ENCODE measurements at regions not wholly inside any gene's neighbourhood (a gene's known extent, or its start where the extent isn't known, plus 50 kb on each side); places are given as distances from the start of the nearest gene placed in this dataset.

DNA sequence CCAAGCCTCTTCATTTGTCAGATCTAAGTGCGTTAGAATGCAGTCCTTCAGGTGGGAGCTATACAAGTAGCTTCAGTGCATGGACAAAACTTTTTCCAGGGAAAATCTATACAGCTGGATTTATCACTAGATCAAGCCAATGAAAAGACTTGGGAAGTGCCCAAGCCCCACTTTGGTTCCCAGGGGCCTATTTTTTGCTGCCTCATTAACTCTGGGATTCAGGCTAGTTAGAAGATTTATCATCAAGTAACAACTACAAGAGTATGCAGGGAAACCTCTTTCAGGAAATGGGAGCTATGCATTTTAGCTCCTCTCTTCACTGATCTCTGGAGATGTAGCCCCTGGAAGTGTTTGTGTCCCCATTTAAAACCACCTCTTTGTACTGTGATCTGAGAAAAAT lies 908.8 kb downstream of the SQOR start:
- no peak for DNase-seq (ENCODE audit: low read depth in 2 of 2)

- no peak for DNase-seq (ENCODE audit: low read depth in 2 of 2)
Observed at GRCh38 chr15:46548989-46549388, 914.2 kb downstream of the SQOR start.

- DNase-seq (ENCODE audit: low read depth in 2 of 2), result no peak
Observed at GRCh38 chr15:46552316-46552715, 917.5 kb downstream of the SQOR start.

DNA sequence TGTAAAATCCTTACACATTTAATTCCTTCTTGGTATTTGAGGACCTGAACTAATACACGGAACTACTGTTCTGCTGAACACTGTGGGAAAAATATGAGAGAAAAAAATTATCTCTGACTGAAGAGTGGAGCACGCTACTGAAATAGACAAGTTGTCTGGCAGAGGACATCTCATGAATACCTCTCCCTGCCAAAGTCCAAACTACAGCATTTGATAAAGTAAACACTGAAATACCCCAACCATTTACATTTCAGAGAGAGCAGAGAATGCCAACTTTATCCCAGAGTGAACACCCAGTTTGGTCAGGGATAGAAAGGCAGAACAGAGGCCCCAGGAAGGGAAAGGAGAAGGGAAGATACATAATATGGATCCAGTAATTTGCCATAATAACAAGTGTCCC lies 920.7 kb downstream of the SQOR start:
- no peak for DNase-seq (ENCODE audit: low read depth in 2 of 2)

DNA sequence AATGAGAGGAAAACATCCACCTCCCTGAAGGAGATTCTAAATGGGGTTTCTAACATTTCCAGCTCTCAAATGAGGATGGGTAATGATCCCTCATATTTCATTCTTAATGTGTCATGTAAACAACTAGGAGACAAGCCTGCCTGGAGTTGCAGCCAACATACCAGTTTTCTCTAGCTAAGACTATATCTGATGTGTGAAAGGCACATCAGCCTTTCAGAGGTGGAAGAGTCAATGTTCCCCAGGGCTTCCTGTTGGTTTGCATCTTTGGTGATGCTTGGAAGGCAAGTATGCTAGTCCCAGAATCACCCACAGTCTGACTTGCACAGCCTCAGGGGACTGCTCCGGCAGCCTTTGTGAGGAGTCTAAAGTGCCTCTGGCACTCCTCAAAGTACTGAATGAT lies 921.2 kb downstream of the SQOR start:
- no peak for DNase-seq (ENCODE audit: low read depth in 2 of 2)

GRCh38 chr15:46556559-46557379 lies 921.9 kb downstream of the SQOR start:
- no peak for DNase-seq (ENCODE audit: low read depth in 2 of 2)

DNA sequence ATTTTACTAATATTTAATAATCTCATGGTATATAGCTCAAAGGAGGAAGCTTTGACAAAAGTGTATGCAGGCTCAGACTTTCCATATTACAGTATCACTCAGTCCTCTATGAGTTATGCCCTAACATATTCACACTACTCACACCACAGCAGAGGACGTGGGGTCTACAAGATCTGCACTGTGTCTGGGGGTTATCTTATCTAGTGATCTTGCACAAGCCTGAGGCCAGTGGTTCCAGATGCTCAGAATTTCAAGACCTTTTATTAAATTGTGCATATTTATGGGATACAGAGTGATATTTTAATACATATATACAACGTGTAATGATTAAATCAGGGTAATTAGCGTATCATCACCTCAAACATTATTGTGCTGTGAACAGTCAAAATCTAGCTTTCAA lies 933.1 kb downstream of the SQOR start:
- DNase-seq (ENCODE audit: low read depth in 2 of 2), result no peak

- DNase-seq (ENCODE audit: low read depth in 2 of 2), result no peak
Observed at GRCh38 chr15:46569781-46570180, 935.0 kb downstream of the SQOR start.

DNA sequence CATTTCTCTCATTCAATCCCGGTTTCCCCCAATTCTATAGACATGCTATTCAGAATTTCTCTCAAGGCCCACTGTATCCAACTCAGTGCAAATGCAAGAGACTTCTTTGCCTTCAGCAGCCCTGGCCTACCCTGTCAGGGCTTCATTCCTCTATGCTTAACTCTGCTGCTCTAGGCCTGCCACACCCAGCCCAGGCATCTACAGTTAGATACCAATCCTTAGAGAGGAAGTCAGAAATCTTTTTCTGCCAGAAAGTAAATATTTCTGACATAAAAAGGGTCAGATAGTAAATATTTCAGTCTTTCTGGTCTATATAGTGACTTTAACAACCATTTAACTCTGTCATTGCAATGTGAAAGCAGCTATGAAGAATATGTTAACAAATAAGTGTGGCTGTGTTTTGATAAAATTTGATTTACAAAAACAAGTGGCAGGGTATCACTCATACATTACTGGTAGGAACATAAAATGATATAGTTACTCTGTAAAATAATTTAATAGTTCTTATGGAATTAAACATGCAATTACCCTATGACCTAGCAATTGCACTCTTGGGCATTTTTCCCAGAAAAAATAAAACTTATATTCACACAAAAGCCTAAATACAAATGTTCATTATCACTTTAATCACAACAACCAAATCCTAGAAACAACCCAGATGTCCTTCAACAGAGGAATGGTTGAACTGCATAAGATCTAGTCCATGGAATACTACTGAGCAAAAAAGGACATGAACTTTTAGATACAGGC lies 942.0 kb downstream of the SQOR start:
- DNase-seq (ENCODE audit: low read depth in 2 of 2), result no peak

DNA sequence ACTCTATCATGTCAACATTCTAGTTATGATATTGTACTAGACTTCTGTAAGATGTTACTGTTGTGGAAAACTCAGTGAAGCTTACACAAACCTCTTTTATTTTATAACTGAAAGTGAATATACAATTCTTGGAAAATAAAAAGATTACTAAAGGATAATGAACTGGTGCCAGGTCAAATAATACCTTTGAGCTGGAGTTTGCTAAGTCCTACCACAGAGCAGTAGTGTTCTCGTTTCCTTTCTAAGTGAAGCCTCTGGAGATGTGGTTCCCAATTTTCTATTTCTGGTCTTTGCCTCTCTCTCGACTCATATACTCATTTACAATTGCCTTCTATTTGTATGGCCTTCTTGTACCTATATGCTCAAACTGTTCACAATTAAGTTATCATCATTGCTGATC lies 942.9 kb downstream of the SQOR start:
- no peak for DNase-seq (ENCODE audit: low read depth in 2 of 2)

DNA sequence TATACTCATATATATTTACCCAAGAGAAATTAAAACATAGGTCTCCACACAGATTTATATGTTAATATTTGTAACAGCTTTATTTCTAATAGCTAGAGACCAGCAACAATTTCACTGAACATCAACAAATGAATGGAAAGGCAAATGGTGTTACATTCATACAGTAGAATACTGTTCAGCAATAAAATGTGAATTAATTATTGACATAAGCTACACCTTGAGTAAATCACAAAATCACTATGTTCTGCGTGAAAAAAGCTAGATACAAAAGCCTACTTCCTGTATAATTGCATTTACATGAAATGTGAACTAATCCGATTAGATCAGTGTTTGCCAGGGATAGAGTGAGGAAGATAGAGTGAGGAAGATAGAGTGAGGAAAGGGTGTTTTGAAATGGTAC lies 945.7 kb downstream of the SQOR start:
- no peak for DNase-seq (ENCODE audit: low read depth in 2 of 2)

GRCh38 chr15:46580924-46581323 lies 946.1 kb downstream of the SQOR start:
- no peak for DNase-seq (ENCODE audit: low read depth in 2 of 2)

- DNase-seq (ENCODE audit: low read depth in 2 of 2), result no peak
Observed at GRCh38 chr15:46589088-46589487, 954.3 kb downstream of the SQOR start.

DNA sequence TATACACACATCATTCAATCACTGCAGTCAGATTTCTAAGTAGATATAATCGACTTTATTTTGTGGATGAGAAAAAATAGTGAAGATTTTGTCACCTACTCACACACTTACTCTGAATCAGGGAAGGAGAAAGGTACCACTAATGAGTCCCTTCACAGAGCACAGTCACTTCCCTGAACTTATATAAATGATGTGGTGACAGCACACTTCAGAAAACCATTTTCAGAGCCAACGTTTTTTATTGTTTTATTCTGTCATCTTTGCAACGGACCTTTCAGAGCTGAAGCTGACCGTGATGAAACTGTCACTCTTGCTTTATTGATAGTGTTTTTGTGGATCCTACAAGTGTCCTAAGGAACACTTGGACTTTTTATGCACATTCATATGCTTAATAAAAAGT lies 956.6 kb downstream of the SQOR start:
- DNase-seq (ENCODE audit: low read depth in 2 of 2), result no peak

DNA sequence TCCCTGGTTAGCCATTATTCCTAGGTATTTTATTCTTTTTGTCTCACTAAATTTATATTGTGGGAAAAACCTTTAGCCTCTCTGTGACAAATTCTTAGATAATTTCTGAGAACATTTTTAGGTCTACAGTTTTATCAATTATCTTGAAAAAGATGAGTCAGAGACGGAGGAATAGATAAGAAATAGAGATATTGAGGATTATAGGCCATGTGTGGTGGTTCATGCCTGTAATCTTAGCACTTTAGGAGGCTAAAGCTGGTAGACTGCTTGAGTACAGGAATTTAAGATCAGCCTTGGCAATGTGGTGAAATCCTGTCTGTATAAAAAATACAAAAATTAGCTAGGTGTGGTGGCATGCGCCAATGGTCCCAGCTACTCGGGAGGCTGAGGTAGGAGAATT lies 960.2 kb downstream of the SQOR start:
- DNase-seq (ENCODE audit: low read depth in 2 of 2), result no peak

- no peak for DNase-seq (ENCODE audit: low read depth in 2 of 2)
Observed at GRCh38 chr15:46607077-46607476, 972.2 kb downstream of the SQOR start.

DNA sequence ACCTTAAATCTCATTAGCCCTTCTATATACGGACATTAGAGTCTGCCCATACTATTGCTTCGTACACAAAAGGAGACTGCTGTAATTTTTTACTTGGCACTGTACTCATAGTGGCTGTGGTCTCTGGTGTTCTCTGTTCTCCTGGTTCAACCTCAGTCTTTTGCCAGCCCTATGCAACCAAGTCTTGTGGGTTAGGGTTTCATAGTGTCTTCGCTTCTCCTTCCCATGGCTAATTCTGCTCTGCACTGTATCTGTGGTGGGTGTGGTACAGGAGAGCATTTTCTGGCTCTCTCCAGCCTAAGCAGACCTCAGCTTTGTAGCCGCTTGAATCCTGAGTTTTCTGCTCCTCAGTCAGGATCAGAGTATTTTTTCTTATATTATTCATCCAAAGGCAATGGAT lies 981.2 kb downstream of the SQOR start:
- no peak for DNase-seq (ENCODE audit: low read depth in 2 of 2)

- DNase-seq (ENCODE audit: low read depth in 2 of 2), result no peak
Observed at GRCh38 chr15:46617507-46617906, 982.7 kb downstream of the SQOR start.

DNA sequence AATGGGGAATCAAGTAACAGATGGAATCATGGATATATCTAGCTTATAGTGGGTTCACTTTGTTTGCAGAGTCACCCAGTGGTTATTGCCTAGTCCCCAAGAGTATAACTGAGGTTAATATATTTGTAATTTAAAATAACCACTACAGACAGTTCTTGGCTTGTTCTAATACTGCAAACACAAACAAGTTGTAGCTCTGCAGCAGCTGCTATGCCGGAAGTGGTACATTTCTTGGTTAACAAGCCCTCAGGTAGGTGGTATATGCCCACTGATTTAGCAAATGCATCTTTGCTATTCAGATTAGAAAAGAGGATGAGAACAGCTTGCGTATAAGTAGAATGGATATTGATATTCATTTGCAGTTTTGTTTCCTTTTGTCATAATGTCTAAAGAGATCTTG lies 984.2 kb downstream of the SQOR start:
- DNase-seq (ENCODE audit: low read depth in 2 of 2), result no peak

GRCh38 chr15:46620392-46621013 lies 985.7 kb downstream of the SQOR start:
- no peak for DNase-seq (ENCODE audit: low read depth in 2 of 2)

DNA sequence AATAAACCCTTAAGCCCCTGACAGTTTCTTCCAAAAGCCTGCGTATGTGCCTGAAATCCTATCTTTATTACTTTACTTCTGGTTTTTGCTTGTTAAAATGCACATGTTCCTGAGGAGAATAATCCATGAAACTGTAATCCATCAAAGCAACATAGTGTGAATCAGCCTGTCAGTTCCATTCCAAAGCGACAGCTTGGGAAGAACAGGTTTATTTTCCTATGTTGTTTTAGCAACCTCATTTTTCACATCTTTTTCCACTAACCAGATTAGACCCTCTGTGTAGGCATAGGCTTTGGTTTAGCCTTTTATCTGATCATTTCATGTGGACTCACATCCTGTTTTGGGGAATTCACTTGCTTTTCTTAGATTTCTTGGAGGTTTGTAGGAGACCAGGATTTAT lies 988.0 kb downstream of the SQOR start:
- DNase-seq (ENCODE audit: low read depth in 2 of 2), result no peak

GRCh38 chr15:46636206-46636605 lies 1001.4 kb downstream of the SQOR start:
- DNase-seq (ENCODE audit: low read depth in 2 of 2), result no peak
